Esophagus muscularis mucosa (tissue), 3 donors: ENCODE measurements at regions not wholly inside any gene's neighbourhood (a gene's known extent, or its start where the extent isn't known, plus 50 kb on each side); places are given as distances from the start of the nearest gene placed in this dataset.

Experiments used
- CTCF ChIP-seq, 3 experiments: fragments of 200-600 bp in 2 of 3; fragments of 450-650 bp in 1 of 3; sonication (generic) in 2 of 3; IDR thresholded peaks; one replicate each; pipeline ENCODE4 v1.5.1; 2017 to 2019; ENCODE audit warnings: antibody characterized with exemption in 3 of 3, mild to moderate bottlenecking in 2 of 3, moderate library complexity in 1 of 3
- POLR2A ChIP-seq: fragments of 450-650 bp; IDR thresholded peaks from one replicate; pipeline ENCODE4 v1.6.1; 2017; ENCODE audit warnings: antibody characterized with exemption, moderate library complexity, mild to moderate bottlenecking, low read depth

- no peak for TF ChIP-seq POLR2A
- TF ChIP-seq CTCF (IDR thresholded peaks at IDR 0.05) = no peak
Observed at GRCh38 chr4:146107587-146108240, 67.8 kb upstream of the LSM6 start.
